ENCODE measurements at regions not wholly inside any gene's neighbourhood (a gene's known extent, or its start where the extent isn't known, plus 50 kb on each side); places are given as distances from the start of the nearest gene placed in this dataset.

- CTCF ChIA-PET: no interaction called here
These were observed 1564.6 kb downstream of the MRPL39 start for GRCh38 chr21:24042687-24043086.

More at GRCh38 chr21:24042687-24043086, 1564.6 kb downstream of the MRPL39 start:
- Histone ChIP-seq H3K36me3 (ENCODE audit: control insufficient read depth in 2 of 2, extremely low read depth in 1 of 2, insufficient read depth in 2 of 2, low read length in 2 of 2) (no peaks in the 10 kb centered on the region), H3K4me3 (replicated peaks in 1 of 3; ENCODE audit: insufficient read depth in 1 of 3, low read depth in 1 of 3, low read length in 3 of 3) (no peak overlapping the region), H3K9ac (replicated peaks; ENCODE audit: extremely low read depth, insufficient read depth, low read length) (no peak overlapping the region), H3K9me3 (replicated peaks; ENCODE audit: control insufficient read depth, insufficient read depth, low read length) (no peaks in the 10 kb centered on the region), H4K20me1 (replicated peaks; ENCODE audit: control insufficient read depth, extremely low read depth, insufficient read depth, low read length) (no peaks in the 10 kb centered on the region), H3K27me3 (ENCODE audit: control insufficient read depth in 2 of 2, insufficient read depth in 2 of 2, low read length in 2 of 2) (no peaks in the 10 kb centered on the region), H2AFZ (ENCODE audit: low read depth, low read length) (no peak overlapping the region), H3K4me2 (ENCODE audit: insufficient read depth, low read length) (no peak overlapping the region), H3K27ac (ENCODE audit: insufficient read depth, low read depth, low read length) (no peak overlapping the region), H3K9me1 (replicated peaks; ENCODE audit: control insufficient read depth, extremely low read depth, insufficient read depth, low read length) (no peaks in the 10 kb centered on the region), H3K79me2 (ENCODE audit: control insufficient read depth, insufficient read depth, low read length) (no peaks in the 10 kb centered on the region), H3K4me1 (ENCODE audit: control insufficient read depth, extremely low read depth, insufficient read depth, low read length) (peaks cover 15% of the 10 kb centered on the region)
- TF ChIP-seq POLR2AphosphoS5 (IDR thresholded peaks at IDR 0.05; ENCODE audit: insufficient read depth, low read depth, low read length) (no peak), MAX (IDR thresholded peaks at IDR 0.05; ENCODE audit: insufficient read depth, insufficient read length) (no peak), MYC (IDR thresholded peaks at IDR 0.05; ENCODE audit: low read depth, low read length) (no peak), GATA2 (IDR thresholded peaks at IDR 0.05; ENCODE audit: insufficient read depth, insufficient read length, low read depth, low read length) (no peak), EZH2 (IDR thresholded peaks at IDR 0.05; ENCODE audit: borderline replicate concordance, low read depth, low read length, severe bottlenecking) (no peak), FOS (IDR thresholded peaks at IDR 0.05; ENCODE audit: borderline replicate concordance, insufficient read depth, low read length) (no peak), POLR2A (IDR thresholded peaks at IDR 0.05; ENCODE audit: low read depth, low read length) (no peak)
- TF ChIP-seq, protein P1, sequence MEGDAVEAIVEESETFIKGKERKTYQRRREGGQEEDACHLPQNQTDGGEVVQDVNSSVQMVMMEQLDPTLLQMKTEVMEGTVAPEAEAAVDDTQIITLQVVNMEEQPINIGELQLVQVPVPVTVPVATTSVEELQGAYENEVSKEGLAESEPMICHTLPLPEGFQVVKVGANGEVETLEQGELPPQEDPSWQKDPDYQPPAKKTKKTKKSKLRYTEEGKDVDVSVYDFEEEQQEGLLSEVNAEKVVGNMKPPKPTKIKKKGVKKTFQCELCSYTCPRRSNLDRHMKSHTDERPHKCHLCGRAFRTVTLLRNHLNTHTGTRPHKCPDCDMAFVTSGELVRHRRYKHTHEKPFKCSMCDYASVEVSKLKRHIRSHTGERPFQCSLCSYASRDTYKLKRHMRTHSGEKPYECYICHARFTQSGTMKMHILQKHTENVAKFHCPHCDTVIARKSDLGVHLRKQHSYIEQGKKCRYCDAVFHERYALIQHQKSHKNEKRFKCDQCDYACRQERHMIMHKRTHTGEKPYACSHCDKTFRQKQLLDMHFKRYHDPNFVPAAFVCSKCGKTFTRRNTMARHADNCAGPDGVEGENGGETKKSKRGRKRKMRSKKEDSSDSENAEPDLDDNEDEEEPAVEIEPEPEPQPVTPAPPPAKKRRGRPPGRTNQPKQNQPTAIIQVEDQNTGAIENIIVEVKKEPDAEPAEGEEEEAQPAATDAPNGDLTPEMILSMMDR (IDR thresholded peaks at IDR 0.05; ENCODE audit: extremely low read depth in 1 of 2, insufficient read depth in 1 of 2, low read depth in 1 of 2, low read length in 2 of 2): no peak
- no peak for DNase-seq (ENCODE audit: low read depth, low spot score)
- dilution Hi-C loops (cut with MboI; ENCODE audit: extremely low pct_ligation_motif_present, low sequenced_read_pairs): no loop called here
- FAIRE-seq: peak; percentile 38
- no TSS peak for BruUV-seq (replicated peaks)
- POLR2A ChIA-PET: no interaction called here
- intact Hi-C loops (cut with micrococcal nuclease): no loop called here

Data from endothelial cell of umbilical vein (primary cell).